ENCODE measurements at regions not wholly inside any gene's neighbourhood (a gene's known extent, or its start where the extent isn't known, plus 50 kb on each side); places are given as distances from the start of the nearest gene placed in this dataset.

DNA sequence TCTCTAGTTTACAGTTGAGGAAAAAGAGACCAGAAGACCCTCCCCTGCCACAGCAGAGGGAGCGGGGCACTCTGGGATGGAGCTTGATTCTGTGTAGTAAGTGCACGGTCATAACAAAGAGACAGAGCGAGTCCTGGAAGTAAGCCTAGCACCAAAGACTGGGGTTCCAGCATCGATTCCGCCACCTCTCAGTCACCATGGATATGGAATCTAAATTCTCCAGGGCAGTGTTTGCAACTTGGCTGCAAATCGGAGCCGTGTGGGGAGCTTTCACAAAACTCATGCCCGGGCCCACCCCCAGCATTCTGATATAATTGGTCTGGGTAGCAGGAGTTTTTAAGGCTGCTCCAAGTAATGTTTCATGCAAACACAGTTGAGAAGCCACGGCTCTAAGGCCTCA lies 129.5 kb upstream of the OPCML start:
- Mint-ChIP-seq H3K27ac (no peak overlapping the region), H3K9me3 (no peaks in the 10 kb centered on the region), H3K4me3 (no peak overlapping the region), H3K36me3 (no peaks in the 10 kb centered on the region), H3K4me1 (peaks cover 26% of the 10 kb centered on the region), H3K27me3 (ENCODE audit: insufficient read depth, low read depth) (peaks cover 3% of the 10 kb centered on the region)
- H3K79me2 ChIP-seq (ENCODE audit: low read depth), result no peaks in the 10 kb centered on the region
- no peak overlapping the region for H2AFZ ChIP-seq (replicated peaks)
- no peaks in the 10 kb centered on the region for H3K9me3 ChIP-seq (ENCODE audit: low read depth)
- no peak overlapping the region for H3K4me3 ChIP-seq
- DNase-seq (ENCODE audit: low spot score), result no peak
- no peaks in the 10 kb centered on the region for H3K27me3 ChIP-seq
- no peak overlapping the region for H3K4me2 ChIP-seq
- no peak overlapping the region for H3K9ac ChIP-seq
- TF ChIP-seq CTCF (IDR thresholded peaks at IDR 0.05) (no peak), EZH2phosphoT487 (IDR thresholded peaks at IDR 0.05) (no peak), EZH2 (IDR thresholded peaks at IDR 0.05) (no peak)
- H3K4me1 ChIP-seq, result peaks cover 10% of the 10 kb centered on the region
- no peak overlapping the region for H3K27ac ChIP-seq
- H3K36me3 ChIP-seq, result no peaks in the 10 kb centered on the region
- no peaks in the 10 kb centered on the region for H4K20me1 ChIP-seq (ENCODE audit: low read depth)
- no peaks in the 10 kb centered on the region for H3F3A ChIP-seq (ENCODE audit: low read depth)

- H3K4me2 ChIP-seq, result no peak overlapping the region
- peaks cover 3% of the 10 kb centered on the region for H3K27me3 Mint-ChIP-seq (ENCODE audit: insufficient read depth, low read depth)
- H3K9me3 ChIP-seq (ENCODE audit: low read depth), result no peaks in the 10 kb centered on the region
- DNase-seq (ENCODE audit: low spot score), result no peak
- H3K36me3 ChIP-seq, result no peaks in the 10 kb centered on the region
- peaks cover 12% of the 10 kb centered on the region for H3K4me1 ChIP-seq
- H2AFZ ChIP-seq (replicated peaks), result no peak overlapping the region
- no peak overlapping the region for H3K27ac ChIP-seq
- peaks cover 23% of the 10 kb centered on the region for H3K4me1 Mint-ChIP-seq
- H3K27ac Mint-ChIP-seq, result no peak overlapping the region
- H3K9me3 Mint-ChIP-seq, result no peaks in the 10 kb centered on the region
- H3K4me3 Mint-ChIP-seq, result no peak overlapping the region
- no peaks in the 10 kb centered on the region for H3K79me2 ChIP-seq (ENCODE audit: low read depth)
- H3K9ac ChIP-seq, result no peak overlapping the region
- TF ChIP-seq CTCF (IDR thresholded peaks at IDR 0.05) (no peak), EZH2 (IDR thresholded peaks at IDR 0.05) (no peak), EZH2phosphoT487 (IDR thresholded peaks at IDR 0.05) (no peak)
- no peaks in the 10 kb centered on the region for H3K27me3 ChIP-seq
- no peaks in the 10 kb centered on the region for H4K20me1 ChIP-seq (ENCODE audit: low read depth)
- H3K4me3 ChIP-seq, result no peak overlapping the region
- no peaks in the 10 kb centered on the region for H3F3A ChIP-seq (ENCODE audit: low read depth)
- H3K36me3 Mint-ChIP-seq, result no peaks in the 10 kb centered on the region
Observed at GRCh38 chr11:133660202-133660568, 127.9 kb upstream of the OPCML start.

DNA sequence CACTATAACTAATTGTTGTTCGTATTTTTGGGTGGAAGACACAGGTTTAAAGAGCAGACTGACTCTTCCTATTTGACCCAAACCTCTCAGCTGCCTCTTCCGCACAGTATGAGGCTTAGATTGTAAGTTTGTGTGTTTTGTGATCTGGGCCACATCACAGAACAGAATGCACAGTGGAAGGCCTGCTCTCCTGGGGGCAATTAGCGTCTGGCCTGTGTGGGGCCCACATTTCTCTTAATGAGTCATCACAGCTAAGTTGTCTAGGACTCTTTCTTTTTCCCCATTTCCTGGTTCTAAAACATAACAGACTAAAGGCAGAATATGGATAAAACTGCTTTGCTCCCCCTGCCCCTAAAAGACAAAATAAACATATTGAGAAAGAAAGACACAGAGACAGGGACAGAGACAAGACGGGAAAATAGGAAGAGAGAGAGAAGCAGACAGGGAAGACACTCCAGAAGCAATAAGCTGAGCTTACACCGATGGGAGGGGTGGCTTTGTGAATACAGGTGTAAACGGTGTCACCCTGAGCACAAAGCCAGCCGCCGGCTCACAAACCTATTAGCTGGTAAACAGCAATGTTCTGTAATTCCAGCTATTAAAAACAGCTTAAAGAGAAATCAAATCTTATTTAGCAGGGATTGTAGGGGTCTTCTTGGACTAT lies 127.4 kb upstream of the OPCML start:
- no peaks in the 10 kb centered on the region for H3K79me2 ChIP-seq (ENCODE audit: low read depth)
- no peak overlapping the region for H3K27ac Mint-ChIP-seq
- H3K36me3 Mint-ChIP-seq, result no peaks in the 10 kb centered on the region
- H3K9me3 Mint-ChIP-seq, result no peaks in the 10 kb centered on the region
- TF ChIP-seq EZH2 (IDR thresholded peaks at IDR 0.05) (no peak), EZH2phosphoT487 (IDR thresholded peaks at IDR 0.05) (no peak), CTCF (IDR thresholded peaks at IDR 0.05) (no peak)
- peaks cover 25% of the 10 kb centered on the region for H3K4me1 Mint-ChIP-seq
- peaks cover 12% of the 10 kb centered on the region for H3K4me1 ChIP-seq
- H3K27me3 Mint-ChIP-seq (ENCODE audit: insufficient read depth, low read depth), result peaks cover 3% of the 10 kb centered on the region
- no peak overlapping the region for H3K27ac ChIP-seq
- no peak overlapping the region for H3K4me3 Mint-ChIP-seq
- no peaks in the 10 kb centered on the region for H3K27me3 ChIP-seq
- H3K4me3 ChIP-seq, result no peak overlapping the region
- no peaks in the 10 kb centered on the region for H3K36me3 ChIP-seq
- no peak overlapping the region for H3K9ac ChIP-seq
- H2AFZ ChIP-seq (replicated peaks), result no peak overlapping the region
- H3K9me3 ChIP-seq (ENCODE audit: low read depth), result no peaks in the 10 kb centered on the region
- no peaks in the 10 kb centered on the region for H3F3A ChIP-seq (ENCODE audit: low read depth)
- no peaks in the 10 kb centered on the region for H4K20me1 ChIP-seq (ENCODE audit: low read depth)
- no peak overlapping the region for H3K4me2 ChIP-seq
- no peak for DNase-seq (ENCODE audit: low spot score)

Data from neural progenitor cell (in vitro differentiated cells).